Activated CD4-positive, alpha-beta T cell treated with anti-CD3 and anti-CD28 coated beads for 48 hours (primary cell): ENCODE measurements at regions not wholly inside any gene's neighbourhood (a gene's known extent, or its start where the extent isn't known, plus 50 kb on each side); places are given as distances from the start of the nearest gene placed in this dataset.
"Not testable (repeated sequence)": the region's sequence is repeated elsewhere in the genome, so short reads cannot be mapped to it uniquely, and the experiment has no call there.

Source experiments
- DNase-seq: peaks from one replicate; pipeline ENCODE4 v3.0.0-alpha.2; 2020

DNA sequence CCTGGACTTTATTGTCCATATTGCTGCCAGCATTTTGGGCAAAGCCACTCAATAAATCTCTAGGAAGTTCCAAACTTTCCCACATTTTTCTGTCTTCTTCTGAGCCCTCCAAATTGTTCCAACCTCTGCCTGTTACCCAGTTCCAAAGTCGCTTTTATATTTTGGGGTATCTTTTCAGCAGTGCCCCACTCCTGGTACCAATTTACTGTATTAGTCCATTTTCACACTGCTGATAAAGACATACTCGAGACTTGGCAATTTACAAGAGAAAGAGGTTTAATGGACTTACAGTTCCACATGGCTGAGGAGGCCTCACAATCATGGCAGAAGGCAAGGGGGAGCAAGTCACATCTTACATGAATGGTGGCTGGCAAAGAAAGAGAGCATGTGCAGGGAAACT lies 53.4 kb downstream of the AHSP start:
- DNase-seq, result not testable (repeated sequence)

DNA sequence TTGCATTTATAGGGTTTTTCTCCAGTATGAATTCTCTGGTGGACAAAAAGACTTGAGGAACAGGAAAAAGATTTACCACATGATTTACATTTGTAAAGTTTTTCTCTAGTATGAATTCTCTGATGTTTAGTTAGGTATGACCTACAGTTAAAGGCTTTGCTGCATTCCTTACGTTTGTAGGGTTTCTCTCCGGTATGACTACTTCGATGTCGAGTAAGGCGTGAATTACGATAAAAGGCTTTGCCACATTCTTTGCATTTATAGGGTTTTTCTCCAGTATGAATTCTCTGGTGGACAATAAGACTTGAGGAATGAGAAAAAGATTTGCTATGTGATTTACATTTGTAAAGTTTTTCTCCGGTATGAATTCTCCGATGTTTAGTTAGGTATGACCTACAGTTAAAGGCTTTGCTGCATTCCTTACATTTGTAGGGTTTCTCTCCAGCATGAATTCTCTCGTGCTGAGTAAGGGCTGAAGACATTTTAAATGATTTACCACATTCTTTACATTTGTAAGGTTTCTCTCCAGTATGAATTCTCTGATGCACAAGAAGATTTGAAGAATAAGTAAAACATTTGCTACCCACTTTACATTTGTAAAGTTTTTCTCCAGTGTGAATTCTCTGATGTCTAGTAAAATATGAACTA lies 74.2 kb downstream of the AHSP start:
- DNase-seq, result not testable (repeated sequence)

DNA sequence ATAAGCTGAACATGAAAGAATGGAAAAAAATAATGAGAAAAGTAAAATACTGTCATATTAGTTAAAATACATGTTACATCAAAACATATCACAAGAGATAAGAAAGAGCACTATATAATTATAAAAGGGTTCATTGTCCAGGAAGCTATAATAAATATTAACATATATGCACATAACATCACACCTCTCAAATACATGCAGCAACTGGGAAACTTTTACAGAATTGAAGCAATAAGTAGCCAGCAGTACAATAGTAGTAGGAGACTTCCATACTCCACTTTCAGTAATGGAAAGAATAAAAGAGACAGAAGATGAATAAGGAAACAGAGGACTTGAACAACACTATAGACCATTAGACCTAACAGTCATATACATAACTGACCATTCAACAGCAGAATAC lies 90.4 kb downstream of the AHSP start:
- DNase-seq, result no peak

DNA sequence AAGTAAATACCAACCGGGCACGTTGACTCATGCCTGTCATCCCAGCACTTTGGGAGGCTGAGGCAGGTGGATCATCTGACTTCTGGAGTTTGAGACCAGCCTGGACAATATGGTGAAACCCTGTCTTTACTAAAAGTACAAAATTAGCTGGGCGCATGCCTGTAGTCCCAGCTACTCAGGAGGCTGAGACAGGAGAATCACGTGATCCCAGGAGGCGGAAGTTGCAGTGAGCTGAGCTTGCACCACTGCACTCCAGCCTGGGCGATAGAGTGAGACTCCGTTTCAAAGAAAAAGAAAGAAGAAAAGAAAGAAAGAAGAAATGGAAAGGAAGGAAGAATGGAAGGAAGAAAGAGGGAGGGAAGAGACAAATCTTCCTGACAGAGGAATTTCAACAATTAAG lies 108.7 kb downstream of the AHSP start:
- DNase-seq, result no peak

DNA sequence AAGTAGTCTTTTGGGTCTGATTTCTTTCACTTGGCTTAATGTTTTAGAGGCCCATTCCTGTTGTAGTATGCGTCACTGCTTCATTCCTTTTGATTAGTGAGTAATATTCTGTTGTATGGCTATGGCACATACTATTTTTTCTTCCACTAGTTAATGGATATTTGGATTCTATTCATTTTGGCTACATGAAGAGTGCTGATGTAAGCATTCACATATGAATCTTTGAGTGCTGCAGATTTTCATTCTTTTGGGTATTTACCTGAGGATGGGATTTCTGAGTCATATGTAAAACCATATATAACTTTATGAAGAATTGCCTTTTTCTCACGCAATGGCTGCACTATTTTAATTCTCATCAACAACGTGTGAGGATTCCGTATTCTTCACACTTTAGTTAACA lies 113.6 kb downstream of the AHSP start:
- DNase-seq, result no peak

DNA sequence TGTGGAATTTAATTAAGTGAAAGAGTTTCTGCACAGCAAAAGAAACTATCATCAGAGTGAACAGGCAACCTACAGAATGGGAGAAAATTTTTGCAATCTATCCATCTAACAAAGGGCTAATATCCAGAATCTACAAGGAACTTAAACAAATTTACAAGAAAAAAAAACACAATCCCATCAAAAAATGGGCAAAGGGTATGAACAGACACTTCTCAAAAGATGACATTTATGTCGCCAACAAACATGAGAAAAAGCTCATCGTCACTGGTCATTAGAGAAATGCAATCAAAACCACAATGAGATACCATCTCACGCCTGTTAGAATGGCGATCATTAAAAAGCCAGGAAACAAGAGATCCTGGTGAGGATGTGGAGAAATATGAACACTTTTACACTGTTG lies 128.0 kb downstream of the AHSP start:
- DNase-seq, result not testable (repeated sequence)

DNA sequence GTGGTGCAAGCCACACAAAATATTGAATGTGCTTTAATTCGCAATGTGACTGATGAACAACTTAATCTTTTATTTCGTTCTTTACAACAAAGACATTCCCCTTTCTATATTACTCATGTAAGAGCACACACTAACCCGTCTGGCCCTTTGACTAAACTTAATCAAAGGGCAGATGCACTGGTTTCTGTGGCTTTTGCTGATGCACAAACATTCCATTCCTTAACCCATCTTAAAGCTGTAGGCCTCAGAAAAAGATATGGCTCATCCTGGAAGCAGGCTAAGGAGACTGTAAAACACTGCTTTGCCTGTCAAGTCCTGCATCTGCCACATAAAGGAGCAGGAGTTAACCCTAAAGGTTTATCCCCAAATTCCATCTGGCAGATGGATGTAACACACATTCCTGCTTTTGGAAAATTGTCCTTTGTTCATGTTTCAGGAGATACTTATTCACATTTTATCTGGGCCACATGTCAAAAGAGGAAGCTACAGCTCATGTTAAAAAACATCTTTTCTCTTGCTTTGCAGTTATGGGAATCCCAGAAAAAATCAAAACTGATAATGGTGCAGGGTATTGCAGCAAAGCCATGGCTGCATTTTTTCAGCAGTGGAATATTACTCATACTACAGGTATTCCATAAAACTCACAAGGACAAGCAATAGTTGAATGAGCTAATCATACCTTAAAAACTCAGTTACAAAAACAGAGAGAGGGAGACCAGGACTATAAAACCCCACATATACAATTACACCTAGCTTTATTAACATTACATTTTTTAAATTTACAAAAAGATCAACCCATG lies 137.2 kb downstream of the AHSP start:
- no peak for DNase-seq

DNA sequence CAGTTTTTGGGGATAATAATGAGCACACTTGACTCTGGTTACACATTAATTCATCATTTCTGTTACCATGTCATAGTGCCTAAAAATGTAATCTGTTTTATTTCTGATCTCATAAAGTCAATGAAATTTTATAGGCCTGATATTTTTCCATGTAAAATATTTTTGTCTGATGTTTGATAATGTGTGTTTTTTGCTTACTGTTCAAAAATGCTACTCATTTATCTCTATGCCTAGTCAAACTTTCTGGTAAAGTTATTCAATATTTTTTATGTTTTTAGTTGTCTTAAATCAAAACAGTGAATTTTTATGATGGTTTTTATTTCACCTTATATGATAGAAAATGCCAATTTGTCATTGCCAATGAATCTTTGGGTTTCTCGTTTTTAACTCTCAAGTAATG lies 147.0 kb downstream of the AHSP start:
- DNase-seq, result no peak

DNA sequence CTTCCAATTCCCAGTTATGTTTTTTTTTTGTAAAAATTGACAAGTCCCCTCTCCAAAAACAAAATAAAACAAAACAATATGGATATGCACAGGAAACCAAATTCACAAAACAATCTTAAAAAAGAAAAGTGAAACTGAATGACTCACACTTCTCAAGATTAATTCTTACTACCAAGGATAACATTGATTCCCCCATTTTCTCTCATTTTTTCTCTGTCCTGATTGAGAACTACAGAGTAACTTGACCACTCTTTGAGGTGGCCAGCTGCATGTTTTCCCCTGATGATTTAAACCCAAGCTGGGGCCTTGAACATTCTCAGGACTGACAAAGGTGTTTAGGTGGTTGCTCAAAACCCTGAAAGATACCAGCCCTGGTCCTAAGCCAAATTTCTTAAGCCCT lies 149.0 kb downstream of the AHSP start:
- DNase-seq, result no peak

DNA sequence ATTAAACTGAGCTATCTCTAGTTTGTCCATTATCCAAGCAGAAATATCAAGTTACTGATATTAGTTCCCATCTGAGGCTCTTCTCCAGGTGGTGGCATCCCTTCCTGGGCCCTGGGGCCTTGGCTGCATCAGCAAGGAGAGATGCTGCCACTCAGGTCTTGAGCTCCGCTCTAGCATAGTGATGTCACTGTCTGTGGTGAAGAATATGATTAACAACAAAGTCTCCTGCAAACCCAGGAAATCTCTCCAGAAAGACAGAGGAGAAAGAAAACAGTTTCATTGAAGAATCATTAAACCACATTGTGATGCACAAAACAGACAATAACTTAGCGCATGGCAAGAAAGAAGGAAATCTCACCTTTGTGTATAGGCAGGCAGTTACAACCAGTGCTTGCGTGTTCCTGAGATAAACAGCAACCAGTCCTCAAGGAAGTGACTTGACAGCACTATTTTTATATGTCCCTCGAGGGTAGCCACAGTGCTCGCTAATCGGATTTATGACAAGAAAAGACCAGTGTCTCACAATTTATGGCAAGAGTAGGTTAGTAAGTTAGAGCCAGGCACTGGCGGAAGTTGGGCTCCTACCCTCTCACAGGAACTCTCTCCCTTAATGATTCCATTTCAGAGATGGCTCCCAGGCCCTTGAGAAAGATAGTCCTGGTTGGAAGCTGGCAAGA lies 151.1 kb downstream of the AHSP start:
- DNase-seq, result no peak

DNA sequence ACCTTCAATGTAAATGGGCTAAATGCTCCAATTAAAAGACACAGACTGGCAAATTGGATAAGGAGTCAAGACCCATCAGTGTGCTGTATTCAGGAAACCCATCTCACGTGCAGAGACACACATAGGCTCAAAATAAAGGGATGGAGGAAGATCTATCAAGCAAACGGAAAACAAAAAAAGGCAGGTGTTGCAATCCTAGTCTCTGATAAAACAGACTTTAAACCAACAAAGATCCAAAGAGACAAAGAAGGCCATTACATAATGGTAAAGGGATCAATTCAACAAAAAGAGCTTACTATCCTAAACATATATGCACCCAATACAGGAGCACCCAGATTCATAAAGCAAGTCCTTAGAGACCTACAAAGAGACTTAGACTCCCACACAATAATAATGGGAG lies 161.6 kb downstream of the AHSP start:
- not testable (repeated sequence) for DNase-seq

DNA sequence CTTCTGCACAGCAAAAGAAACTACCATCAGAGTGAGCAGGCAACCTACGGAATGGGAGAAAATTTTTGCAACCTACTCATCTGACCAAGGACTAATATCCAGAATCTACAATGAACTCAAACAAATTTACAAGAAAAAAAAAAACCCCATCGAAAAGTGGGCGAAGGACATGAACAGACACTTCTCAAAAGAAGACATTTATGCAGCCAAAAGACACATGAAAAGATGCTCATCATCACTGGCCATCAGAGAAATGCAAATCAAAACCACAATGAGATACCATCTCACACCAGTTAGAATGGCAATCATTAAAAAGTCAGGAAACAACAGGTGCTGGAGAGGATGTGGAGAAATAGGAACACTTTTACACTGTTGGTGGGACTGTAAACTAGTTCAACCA lies 164.6 kb downstream of the AHSP start:
- not testable (repeated sequence) for DNase-seq

DNA sequence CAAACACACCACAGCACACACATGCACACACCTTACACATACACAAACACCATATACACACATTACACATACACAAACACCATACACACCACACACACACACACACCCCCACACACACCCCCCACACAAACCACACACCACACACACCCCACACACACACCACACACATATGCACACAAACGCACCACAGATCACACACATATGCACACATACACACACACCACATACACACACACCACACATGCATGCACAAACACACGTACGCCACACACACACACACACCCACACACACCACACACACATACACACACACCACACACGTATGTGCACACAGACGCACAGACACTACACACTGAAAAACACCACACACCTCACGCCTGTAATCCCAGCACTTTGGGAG lies 166.0 kb downstream of the AHSP start:
- no peak for DNase-seq

DNA sequence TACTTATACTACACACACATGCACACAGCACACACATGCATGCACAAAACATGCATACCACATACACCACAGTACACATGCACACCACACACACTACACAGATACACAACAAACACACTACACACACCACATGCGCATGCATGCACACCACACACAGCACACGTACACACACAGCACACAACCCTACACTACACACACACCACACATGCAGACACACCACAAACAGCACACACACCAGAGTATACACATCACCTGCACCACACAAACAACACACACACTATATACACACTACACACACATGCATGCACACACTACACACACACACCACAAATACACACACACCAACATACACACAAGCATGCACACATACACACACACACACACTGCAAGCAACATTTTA lies 166.8 kb downstream of the AHSP start:
- DNase-seq, result no peak

DNA sequence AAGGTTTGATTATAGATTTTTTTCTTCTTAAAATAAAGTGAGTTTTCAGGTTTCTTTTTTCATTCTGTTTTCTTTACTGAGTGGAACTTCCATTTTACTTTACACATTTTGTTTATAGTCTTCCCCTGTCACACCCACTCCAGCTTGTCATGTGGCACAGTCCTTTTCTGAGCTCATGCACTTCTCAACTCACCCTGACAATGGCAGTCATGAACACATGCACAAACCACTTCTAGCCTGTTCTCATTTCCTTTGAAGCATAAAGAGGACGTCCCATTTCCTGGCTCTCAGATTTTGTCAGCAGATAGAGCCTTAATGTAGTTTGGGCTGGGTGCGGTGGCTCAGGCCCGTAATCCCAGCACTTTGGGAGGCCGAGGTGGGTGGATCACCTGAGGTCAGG lies 168.0 kb downstream of the AHSP start:
- peak; percentile 35 for DNase-seq

DNA sequence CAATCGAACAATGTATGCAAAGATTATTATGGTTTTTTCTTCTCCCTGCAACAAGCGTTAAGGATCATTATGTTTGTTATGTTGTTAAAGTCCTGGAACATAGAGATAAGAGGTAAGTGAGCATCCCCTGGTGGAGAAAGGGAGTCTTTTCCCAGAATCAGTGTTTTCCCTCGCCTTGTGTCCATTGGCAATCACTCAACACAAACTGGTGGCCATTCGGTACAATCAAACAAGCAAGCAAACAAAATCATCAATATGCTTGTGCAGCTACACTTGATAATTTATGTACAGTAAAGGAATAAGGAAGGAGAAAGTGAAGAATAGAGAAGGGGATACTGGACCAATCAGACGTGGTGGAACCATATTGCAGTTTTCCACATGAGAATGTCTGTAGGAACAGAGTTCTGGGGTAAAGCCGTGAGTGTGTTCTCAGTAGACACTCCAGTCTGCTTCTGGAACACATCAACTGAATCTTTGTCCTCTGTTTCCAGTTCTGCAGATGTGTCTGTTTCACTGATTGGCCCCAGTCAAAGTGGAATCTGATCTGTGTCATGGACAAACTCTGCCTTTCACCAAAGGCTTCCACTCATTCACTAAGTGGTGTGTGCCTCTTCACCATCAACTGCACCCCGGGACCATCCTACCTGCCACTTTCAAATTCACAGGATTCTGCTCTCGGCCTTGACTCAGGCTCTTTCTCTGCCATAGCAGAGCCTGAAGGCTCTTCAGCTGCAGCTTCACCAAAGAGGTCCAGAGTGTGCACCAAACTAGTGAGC lies 169.5 kb downstream of the AHSP start:
- no peak for DNase-seq

DNA sequence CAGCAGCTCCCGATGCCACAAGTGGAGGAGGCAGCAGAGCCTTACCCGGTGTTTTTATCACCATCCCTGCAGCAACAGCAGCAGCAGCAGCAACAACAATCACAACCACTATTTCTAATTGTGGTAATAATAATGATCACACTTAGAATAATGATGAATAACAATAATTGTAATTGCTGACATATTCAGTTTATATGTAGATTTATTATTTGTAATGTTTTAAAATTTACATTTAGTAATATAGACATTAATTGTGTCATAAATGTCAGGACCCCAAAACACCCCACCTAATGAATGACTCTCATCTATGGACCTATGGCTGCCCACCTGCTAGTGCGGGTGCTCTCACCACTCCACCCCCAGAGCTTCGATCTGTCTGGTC lies 170.0 kb downstream of the AHSP start:
- DNase-seq, result no peak

DNA sequence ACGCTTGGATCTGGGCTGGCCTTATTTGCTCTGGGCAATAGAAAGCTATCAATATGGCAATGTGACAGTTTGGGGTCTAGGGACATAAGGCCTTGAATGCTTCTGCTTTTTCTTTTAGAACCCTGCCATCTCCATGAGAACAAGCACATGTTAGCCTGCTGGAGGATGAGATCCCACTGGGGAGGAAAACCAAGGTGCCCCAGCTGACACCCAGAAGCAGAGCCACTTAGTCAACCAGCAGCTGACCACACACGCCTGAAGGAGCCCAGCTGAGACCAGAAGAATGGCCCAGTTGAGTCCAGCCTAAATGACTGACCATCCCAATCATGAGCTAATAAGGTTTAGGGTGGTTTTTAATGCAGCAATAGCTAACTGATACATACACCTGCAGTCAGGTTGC lies 171.2 kb downstream of the AHSP start:
- DNase-seq, result no peak

DNA sequence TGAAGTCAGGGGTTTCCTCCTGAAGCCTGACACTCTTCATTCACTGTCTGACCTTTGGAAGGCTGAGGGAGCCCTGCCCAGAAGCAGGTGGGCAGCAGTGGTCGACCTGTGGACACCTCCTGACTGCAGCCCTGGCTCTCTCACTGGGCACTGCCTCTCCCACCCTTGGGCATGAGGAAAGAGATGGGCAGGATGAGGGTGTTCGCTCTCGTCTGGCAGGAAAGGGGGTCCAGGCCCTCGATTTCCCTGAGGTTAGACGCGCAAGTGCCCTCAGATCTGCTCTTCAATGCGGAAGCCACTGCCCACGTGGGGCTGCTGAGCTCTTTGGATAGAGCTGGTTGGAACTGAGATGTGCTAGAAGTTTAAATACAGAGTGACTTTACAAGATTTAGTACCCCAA lies 171.9 kb downstream of the AHSP start:
- DNase-seq, result no peak

DNA sequence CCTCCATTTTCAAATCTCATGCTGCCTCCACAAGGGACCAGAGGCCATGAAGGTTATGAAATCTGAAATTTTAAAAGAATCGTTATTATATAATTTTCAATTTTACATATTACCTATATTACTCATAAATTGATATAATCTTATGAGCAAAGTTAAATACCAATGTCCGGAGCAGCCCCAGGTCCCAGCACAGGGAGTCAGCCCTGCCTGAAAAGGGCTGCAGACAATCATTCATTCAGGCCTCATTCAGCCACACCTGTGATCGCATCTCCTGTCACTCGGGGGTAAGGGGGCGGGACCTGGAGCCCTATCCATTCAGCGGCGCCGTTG lies 172.5 kb downstream of the AHSP start:
- DNase-seq, result no peak

DNA sequence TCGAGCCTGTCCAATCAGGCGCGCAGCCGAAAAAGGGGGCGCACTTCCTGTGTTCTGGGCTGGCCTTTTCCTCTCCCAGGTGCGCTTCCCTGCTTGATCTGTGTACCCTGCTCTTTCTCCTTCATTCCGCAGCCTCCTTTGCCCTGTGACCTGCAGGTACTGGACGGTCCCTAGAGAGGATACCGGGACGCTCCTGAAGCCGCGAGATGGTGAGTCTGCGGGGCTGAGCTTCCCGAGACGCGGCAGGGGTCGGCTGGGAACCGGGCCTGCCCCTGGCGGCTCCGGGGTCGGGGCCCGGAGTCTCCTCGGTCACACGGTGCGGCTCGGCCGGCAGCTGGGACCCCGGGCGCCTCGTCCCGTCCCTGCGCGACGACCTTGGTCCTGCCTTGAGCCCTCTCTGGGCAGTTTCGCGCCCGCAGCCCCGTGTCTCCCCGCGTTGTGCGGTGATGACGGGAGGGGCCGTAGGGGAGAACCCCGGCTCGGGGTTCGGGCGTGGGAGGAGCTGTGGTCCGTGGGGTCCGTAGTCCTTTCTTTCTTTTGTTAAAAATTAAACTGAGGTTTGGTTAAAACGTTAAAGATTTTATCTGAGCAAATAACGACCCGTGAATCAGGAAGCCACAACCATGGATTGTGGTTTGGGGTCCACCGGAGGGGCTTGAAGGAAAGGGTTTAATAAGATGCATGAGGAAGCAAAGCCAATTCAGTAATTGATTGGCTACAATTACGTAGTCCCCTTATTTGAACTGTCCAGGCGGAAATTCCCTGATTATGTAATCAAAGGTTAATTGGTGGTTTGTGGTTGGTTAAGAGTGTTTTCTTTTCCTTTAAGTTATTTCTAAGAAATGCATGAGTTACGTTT lies 172.8 kb upstream of the ZNF267 start:
- peak; percentile 91 for DNase-seq

DNA sequence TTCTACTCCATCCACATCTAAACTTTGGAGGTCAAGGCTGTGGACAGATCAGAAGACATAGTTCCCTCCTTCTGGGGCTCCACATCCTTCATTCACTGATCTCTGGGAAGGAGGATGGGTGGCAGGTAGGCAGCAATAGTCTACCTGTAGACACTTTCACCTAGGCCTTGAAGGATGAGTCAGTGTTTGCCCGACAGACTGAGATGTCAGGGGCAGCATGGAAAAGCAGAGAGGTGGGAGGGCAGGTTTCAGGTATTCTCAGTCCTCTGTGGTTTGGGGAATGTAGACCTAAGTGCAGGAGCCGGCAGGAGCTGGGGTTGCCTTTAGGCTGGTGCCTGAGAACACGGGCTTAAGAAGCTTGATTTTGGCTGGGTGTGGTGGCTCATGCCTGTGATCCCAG lies 171.9 kb upstream of the ZNF267 start:
- DNase-seq, result no peak

DNA sequence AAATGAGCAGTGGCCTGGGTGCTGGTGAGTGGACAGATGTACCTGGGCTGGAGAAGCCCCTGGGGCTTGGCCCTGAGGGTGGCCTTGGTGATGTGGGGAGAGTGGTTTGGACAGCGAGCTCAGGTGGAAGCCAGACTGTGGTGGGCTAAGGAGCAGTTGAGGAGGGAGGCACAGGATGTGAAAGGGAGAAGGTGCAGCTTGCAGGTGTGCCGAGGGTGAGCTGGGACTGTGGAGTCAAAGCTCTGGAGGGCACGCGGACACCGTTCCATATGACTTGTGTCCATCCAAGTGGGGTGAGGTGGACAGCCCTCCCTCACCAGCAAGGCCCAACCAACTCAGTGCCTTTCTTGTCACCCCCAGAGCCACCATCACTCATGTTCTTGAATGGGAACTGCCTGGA lies 170.8 kb upstream of the ZNF267 start:
- no peak for DNase-seq
